ENCODE measurements at regions not wholly inside any gene's neighbourhood (a gene's known extent, or its start where the extent isn't known, plus 50 kb on each side); places are given as distances from the start of the nearest gene placed in this dataset.

- H3K4me2 ChIP-seq (ENCODE audit: low read length): no peak overlapping the region
- H3K79me2 ChIP-seq (ENCODE audit: insufficient read depth, low read length): no peaks in the 10 kb centered on the region
- DNase-seq (ENCODE audit: low read depth, low spot score) (no peak), ATAC-seq (no peak)
- no peaks in the 10 kb centered on the region for H4K20me1 ChIP-seq (ENCODE audit: insufficient read depth)
- ChIA-PET CTCF (no interaction called here), POLR2A (no interaction called here), RAD21 (ENCODE audit: low non-redundant PET in 1 of 2, low total read pairs in 2 of 2, uncharacterized antibody in 2 of 2, unreplicated experiment in 2 of 2) (no interaction called here)
- H3K27me3 ChIP-seq (ENCODE audit: insufficient read depth, low read length): no peaks in the 10 kb centered on the region
- H2AFZ ChIP-seq (ENCODE audit: low read depth, low read length, poor library complexity, severe bottlenecking): no peak overlapping the region
- no peak overlapping the region for H3K27ac ChIP-seq (ENCODE audit: low read depth, low read length)
- H3K9ac ChIP-seq (ENCODE audit: low read length): no peak overlapping the region
- no peaks in the 10 kb centered on the region for H3K9me2 ChIP-seq (ENCODE audit: insufficient read depth)
- BruUV-seq (replicated peaks): no TSS peak
- no peak overlapping the region for H3K4me3 ChIP-seq (replicated peaks in 1 of 2; ENCODE audit: low read depth in 1 of 2, low read length in 2 of 2)
- no peaks in the 10 kb centered on the region for H3K4me1 ChIP-seq (ENCODE audit: control insufficient read depth in 1 of 2, insufficient read depth in 2 of 2, low read length in 2 of 2)
- peaks cover 3 to 8% of the 10 kb centered on the region in 2 experiments; a peak in 2 of 4 replicates for H3K9me3 ChIP-seq (ENCODE audit: control insufficient read depth in 1 of 2, insufficient read depth in 1 of 2, low read depth in 1 of 2, low read length in 2 of 2)
- TF ChIP-seq YY1 (IDR thresholded peaks at IDR 0.05; ENCODE audit: extremely low read depth, insufficient replicate concordance, low read depth, low read length): no peak
- intact Hi-C loops (cut with micrococcal nuclease): no loop called here
- H3K36me3 ChIP-seq (ENCODE audit: control insufficient read depth in 1 of 2, insufficient read depth in 2 of 2, low read length in 2 of 2): no peaks in the 10 kb centered on the region
These were observed 217.5 kb upstream of the SOX11 start for GRCh38 chr2:5474716-5475115.

- no peaks in the 10 kb centered on the region for H3K27me3 ChIP-seq (ENCODE audit: insufficient read depth, low read length)
- RAD21 ChIA-PET (ENCODE audit: low non-redundant PET in 1 of 2, low total read pairs in 2 of 2, uncharacterized antibody in 2 of 2, unreplicated experiment in 2 of 2): no interaction called here
- H3K9me3 ChIP-seq (ENCODE audit: control insufficient read depth in 1 of 2, insufficient read depth in 1 of 2, low read depth in 1 of 2, low read length in 2 of 2): peaks cover 8 to 18% of the 10 kb centered on the region in 2 experiments; a peak in 2 of 4 replicates
- no peak overlapping the region for H3K4me2 ChIP-seq (ENCODE audit: low read length)
- no peak overlapping the region for H2AFZ ChIP-seq (ENCODE audit: low read depth, low read length, poor library complexity, severe bottlenecking)
- H3K9me2 ChIP-seq (ENCODE audit: insufficient read depth): no peaks in the 10 kb centered on the region
- no peaks in the 10 kb centered on the region for H3K4me1 ChIP-seq (ENCODE audit: control insufficient read depth in 1 of 2, insufficient read depth in 2 of 2, low read length in 2 of 2)
- intact Hi-C loops (cut with micrococcal nuclease): no loop called here
- H3K9ac ChIP-seq (ENCODE audit: low read length): no peak overlapping the region
- H3K36me3 ChIP-seq (ENCODE audit: control insufficient read depth in 1 of 2, insufficient read depth in 2 of 2, low read length in 2 of 2): no peaks in the 10 kb centered on the region
- CTCF ChIA-PET: no interaction called here
- ATAC-seq (no peak), DNase-seq (ENCODE audit: low read depth, low spot score) (no peak)
- BruUV-seq (replicated peaks): no TSS peak
- H3K4me3 ChIP-seq (replicated peaks in 1 of 2; ENCODE audit: low read depth in 1 of 2, low read length in 2 of 2): no peak overlapping the region
- POLR2A ChIA-PET: no interaction called here
- H3K79me2 ChIP-seq (ENCODE audit: insufficient read depth, low read length): no peaks in the 10 kb centered on the region
- no peaks in the 10 kb centered on the region for H4K20me1 ChIP-seq (ENCODE audit: insufficient read depth)
- no peak overlapping the region for H3K27ac ChIP-seq (ENCODE audit: low read depth, low read length)
- TF ChIP-seq EGR1 (IDR thresholded peaks at IDR 0.05; ENCODE audit: low read depth): no peak
- no peak for TF ChIP-seq ZBTB33 (IDR thresholded peaks at IDR 0.05; ENCODE audit: extremely low read depth, insufficient replicate concordance, low read length)
- no peak for TF ChIP-seq EZH2phosphoT487 (IDR thresholded peaks at IDR 0.05; ENCODE audit: borderline replicate concordance)
- TF ChIP-seq ZFX (IDR thresholded peaks at IDR 0.05): no peak
- no peak for TF ChIP-seq ELF1 (IDR thresholded peaks at IDR 0.05; ENCODE audit: borderline replicate concordance, low read depth)
- no peak for TF ChIP-seq FOSL1 (IDR thresholded peaks at IDR 0.05; ENCODE audit: low read depth)
These were observed 212.8 kb upstream of the SOX11 start for GRCh38 chr2:5479265-5479928.
